T-helper 22 cell (primary cell): ENCODE measurements at regions not wholly inside any gene's neighbourhood (a gene's known extent, or its start where the extent isn't known, plus 50 kb on each side); places are given as distances from the start of the nearest gene placed in this dataset.

ENCODE experiments used
- DNase-seq: peaks from one replicate; pipeline ENCODE4 v3.0.0-alpha.2; 2020; ENCODE audit warnings: low read depth

- DNase-seq, result no peak
Measured at GRCh38 chr2:118698564-118698963, 148.9 kb downstream of the EN1 start.

GRCh38 chr2:118697781-118698180, 149.7 kb downstream of the EN1 start:
- DNase-seq, result no peak

- DNase-seq, result no peak
Measured at GRCh38 chr2:118696786-118697465, 150.5 kb downstream of the EN1 start.

GRCh38 chr2:118693287-118693822, 154.1 kb downstream of the EN1 start:
- DNase-seq, result no peak

GRCh38 chr2:118689874-118690273, 157.6 kb downstream of the EN1 start:
- no peak for DNase-seq

- no peak for DNase-seq
Measured at GRCh38 chr2:118689456-118689855, 158.0 kb downstream of the EN1 start.

- no peak for DNase-seq
Measured at GRCh38 chr2:118689033-118689432, 158.4 kb downstream of the EN1 start.

GRCh38 chr2:118687698-118688097, 159.8 kb downstream of the EN1 start:
- no peak for DNase-seq

GRCh38 chr2:118687192-118687591, 160.3 kb downstream of the EN1 start:
- DNase-seq, result no peak

GRCh38 chr2:118686346-118686745, 161.1 kb downstream of the EN1 start:
- DNase-seq, result no peak

- DNase-seq, result no peak
Measured at GRCh38 chr2:118683460-118683859, 164.0 kb downstream of the EN1 start.

- no peak for DNase-seq
Measured at GRCh38 chr2:118678985-118679384, 168.5 kb downstream of the EN1 start.

- no peak for DNase-seq
Measured at GRCh38 chr2:118677546-118677945, 169.9 kb downstream of the EN1 start.

GRCh38 chr2:118675531-118675930, 171.9 kb downstream of the EN1 start:
- DNase-seq, result no peak

- DNase-seq, result no peak
Measured at GRCh38 chr2:118672571-118673158, 174.8 kb downstream of the EN1 start.

- no peak for DNase-seq
Measured at GRCh38 chr2:118671701-118672454, 175.6 kb downstream of the EN1 start.

GRCh38 chr2:118670838-118671237, 176.6 kb downstream of the EN1 start:
- no peak for DNase-seq

- no peak for DNase-seq
Measured at GRCh38 chr2:118670276-118670675, 177.2 kb downstream of the EN1 start.

- DNase-seq, result no peak
Measured at GRCh38 chr2:118669654-118670053, 177.8 kb downstream of the EN1 start.

GRCh38 chr2:118668431-118669424, 178.7 kb downstream of the EN1 start:
- DNase-seq, result no peak

- DNase-seq, result no peak
Measured at GRCh38 chr2:118667964-118668363, 179.5 kb downstream of the EN1 start.

- DNase-seq, result no peak
Measured at GRCh38 chr2:118667348-118667747, 180.1 kb downstream of the EN1 start.
